ENCODE measurements at regions not wholly inside any gene's neighbourhood (a gene's known extent, or its start where the extent isn't known, plus 50 kb on each side); places are given as distances from the start of the nearest gene placed in this dataset.

GRCh38 chr3:150236316-150237082 lies 171.6 kb upstream of the TSC22D2 start:
- Histone ChIP-seq H3K27me3 (ENCODE audit: insufficient read depth, low read length) (no peaks in the 10 kb centered on the region), H2BK12ac (ENCODE audit: insufficient read length, low read depth, low read length) (no peak overlapping the region), H2BK15ac (ENCODE audit: low read depth, low read length) (no peak overlapping the region), H3K4me2 (ENCODE audit: insufficient read depth, insufficient read length, low read length) (no peak overlapping the region), H2AK5ac (ENCODE audit: insufficient read length, low read length) (no peak overlapping the region), H3K23ac (ENCODE audit: insufficient read length, low read depth, low read length) (no peak overlapping the region), H4K91ac (ENCODE audit: insufficient read length, low read depth, low read length) (no peak overlapping the region), H4K20me1 (ENCODE audit: control insufficient read depth, insufficient read depth, insufficient read length) (no peaks in the 10 kb centered on the region), H3K9ac (ENCODE audit: extremely low read depth, insufficient read length, low read length) (no peak overlapping the region), H3K79me2 (ENCODE audit: insufficient read depth, low read length) (no peaks in the 10 kb centered on the region), H3T11ph (ENCODE audit: low read length) (no peak overlapping the region), H4K8ac (replicated peaks; ENCODE audit: insufficient read length, low read depth, low read length) (no peak overlapping the region), H2BK20ac (ENCODE audit: low read depth, low read length, poor library complexity, severe bottlenecking) (no peak overlapping the region), H3K9me3 (ENCODE audit: control insufficient read depth, low read depth, low read length) (no peaks in the 10 kb centered on the region), H3K4ac (ENCODE audit: low read depth, low read length) (no peak overlapping the region), H3K23me2 (ENCODE audit: insufficient read length, low read depth, low read length, poor library complexity, severe bottlenecking) (no peaks in the 10 kb centered on the region), H3K79me1 (ENCODE audit: insufficient read depth, low read depth, low read length, poor library complexity, severe bottlenecking) (no peaks in the 10 kb centered on the region), H2AFZ (ENCODE audit: low read length) (no peak overlapping the region), H2BK5ac (ENCODE audit: insufficient read length, low read length) (no peak overlapping the region), H3K27ac (ENCODE audit: insufficient read length, low read depth, low read length) (no peak overlapping the region), H3K14ac (ENCODE audit: insufficient read depth, low read length) (no peak overlapping the region), H3K18ac (ENCODE audit: insufficient read length, low read depth, low read length) (no peak overlapping the region), H3K4me1 (ENCODE audit: insufficient read depth, low read length) (no peaks in the 10 kb centered on the region; the same call in 1 of the 2 replicates), H4K5ac (ENCODE audit: insufficient read length, low read depth, low read length) (no peak overlapping the region), H2BK120ac (ENCODE audit: low read depth, low read length, poor library complexity, severe bottlenecking) (no peak overlapping the region), H3K56ac (ENCODE audit: insufficient read length, low read depth, low read length) (no peak overlapping the region)
- WGBS (ENCODE audit: extremely low coverage, insufficient read length, low lambda C conversion rate), result no CpG with 5 or more reads among the region's 7 CpGs
- DNase-seq, result no peak
- H3K4me3 Mint-ChIP-seq, result no peak overlapping the region
- H3K27me3 Mint-ChIP-seq (ENCODE audit: low read depth), result no peaks in the 10 kb centered on the region; the same call in 1 of the 2 replicates
- TF ChIP-seq, protein P1, sequence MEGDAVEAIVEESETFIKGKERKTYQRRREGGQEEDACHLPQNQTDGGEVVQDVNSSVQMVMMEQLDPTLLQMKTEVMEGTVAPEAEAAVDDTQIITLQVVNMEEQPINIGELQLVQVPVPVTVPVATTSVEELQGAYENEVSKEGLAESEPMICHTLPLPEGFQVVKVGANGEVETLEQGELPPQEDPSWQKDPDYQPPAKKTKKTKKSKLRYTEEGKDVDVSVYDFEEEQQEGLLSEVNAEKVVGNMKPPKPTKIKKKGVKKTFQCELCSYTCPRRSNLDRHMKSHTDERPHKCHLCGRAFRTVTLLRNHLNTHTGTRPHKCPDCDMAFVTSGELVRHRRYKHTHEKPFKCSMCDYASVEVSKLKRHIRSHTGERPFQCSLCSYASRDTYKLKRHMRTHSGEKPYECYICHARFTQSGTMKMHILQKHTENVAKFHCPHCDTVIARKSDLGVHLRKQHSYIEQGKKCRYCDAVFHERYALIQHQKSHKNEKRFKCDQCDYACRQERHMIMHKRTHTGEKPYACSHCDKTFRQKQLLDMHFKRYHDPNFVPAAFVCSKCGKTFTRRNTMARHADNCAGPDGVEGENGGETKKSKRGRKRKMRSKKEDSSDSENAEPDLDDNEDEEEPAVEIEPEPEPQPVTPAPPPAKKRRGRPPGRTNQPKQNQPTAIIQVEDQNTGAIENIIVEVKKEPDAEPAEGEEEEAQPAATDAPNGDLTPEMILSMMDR (conservative IDR thresholded peaks at IDR 0.05), result no peak
- H3K36me3 Mint-ChIP-seq (ENCODE audit: insufficient read depth in 1 of 3, low read depth in 3 of 3), result no peaks in the 10 kb centered on the region
- H3K27ac Mint-ChIP-seq, result no peak overlapping the region
- H3K9me3 Mint-ChIP-seq, result no peaks in the 10 kb centered on the region
- H3K4me1 Mint-ChIP-seq, result peaks cover 12 to 13% of the 10 kb centered on the region in 2 experiments
